ENCODE measurements at regions not wholly inside any gene's neighbourhood (a gene's known extent, or its start where the extent isn't known, plus 50 kb on each side); places are given as distances from the start of the nearest gene placed in this dataset.

DNA sequence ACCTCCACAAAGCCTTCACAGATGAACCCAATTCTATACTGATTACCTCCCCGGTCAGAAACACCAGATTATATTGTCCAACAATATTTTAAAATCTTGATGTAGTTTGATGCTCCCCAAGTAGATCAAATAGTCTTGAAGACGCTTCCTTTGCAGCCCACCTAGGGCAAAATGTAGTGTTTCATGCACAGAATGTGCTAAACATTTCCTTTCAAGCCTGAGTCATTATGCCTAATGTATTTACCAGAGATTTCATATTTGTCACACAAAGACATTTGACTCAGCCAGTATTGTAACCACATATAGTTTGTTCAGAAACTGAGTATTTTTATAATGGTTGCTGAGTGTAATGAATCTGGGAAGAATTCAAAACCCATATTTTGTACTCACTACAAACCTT lies 1396.8 kb downstream of the LRRC4C start:
- DNase-seq: no peak

DNA sequence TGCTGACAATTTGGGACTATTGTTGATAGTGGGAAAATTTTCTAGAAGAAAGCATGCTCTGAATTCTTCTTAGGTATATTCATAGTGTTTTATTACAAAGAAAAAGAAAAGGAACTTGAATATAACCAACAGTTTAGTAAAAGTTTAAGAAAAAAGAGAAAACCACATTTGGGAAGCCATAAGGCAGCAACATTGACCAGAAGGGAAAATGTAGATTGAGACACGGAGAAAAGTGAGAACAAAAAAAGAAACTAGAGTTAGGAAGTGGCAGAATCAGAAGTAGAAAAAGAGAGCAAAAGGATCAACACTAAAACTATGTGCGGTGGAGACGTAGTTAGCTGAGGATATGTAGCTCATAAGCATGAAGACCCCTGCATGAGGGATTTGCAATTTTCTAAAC lies 1398.2 kb downstream of the LRRC4C start:
- DNase-seq: no peak

DNA sequence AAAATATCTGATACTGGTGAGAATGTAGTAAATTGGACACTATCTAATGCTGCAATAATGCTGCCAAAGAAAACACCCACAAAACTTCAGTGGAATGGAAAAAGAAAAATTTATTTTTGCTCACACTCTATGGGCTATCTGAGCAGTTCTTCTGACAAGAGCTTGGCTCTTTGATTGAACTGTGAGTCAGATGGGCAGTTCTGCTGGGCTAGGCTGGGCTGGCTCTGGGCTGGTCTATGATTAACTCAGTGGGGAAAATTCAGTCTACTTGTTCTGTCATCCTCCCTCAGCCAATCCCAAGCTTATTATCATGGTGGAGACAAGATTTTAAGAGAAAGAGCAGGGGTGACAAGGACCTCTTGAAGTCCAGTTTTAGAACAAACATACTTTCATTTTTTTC lies 1404.8 kb downstream of the LRRC4C start:
- DNase-seq: no peak

DNA sequence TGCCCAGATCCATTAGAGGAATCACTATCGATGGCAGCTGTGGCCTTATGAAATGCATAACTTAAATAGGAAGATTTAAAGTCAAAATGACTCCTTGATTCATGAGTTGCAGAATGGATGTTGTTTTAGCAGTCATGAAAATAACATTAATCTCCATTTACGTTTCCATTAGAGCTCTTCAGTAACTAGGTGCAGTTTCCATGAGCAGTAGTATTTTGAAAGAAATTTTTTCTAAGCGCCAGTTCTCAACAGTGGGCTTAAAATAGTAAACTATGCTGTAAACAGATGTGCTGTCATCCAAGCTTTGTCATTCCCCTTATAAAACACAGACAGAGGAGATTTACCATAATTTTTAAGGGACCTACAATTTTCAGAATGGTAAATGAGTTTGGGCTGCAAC lies 1414.1 kb downstream of the LRRC4C start:
- DNase-seq: no peak

DNA sequence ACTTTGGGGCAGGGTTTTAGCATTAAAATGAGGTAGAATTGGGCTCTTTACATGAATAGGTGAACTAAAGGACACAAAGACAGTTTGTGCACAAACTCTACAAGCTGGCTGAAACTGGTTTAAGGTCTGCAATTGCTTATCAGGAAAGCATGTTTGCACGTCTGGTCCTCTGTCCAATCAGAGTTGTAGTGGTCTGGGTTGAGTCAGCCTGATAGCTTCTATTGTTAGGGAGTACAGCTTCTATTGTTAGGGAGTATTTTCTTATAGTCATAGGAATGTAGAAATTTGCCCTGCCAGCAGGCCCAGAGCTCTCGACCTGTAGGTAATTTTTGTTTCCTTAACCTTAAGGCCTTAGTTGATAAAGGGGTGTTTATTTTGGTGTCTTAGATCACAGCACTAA lies 1422.4 kb downstream of the LRRC4C start:
- no peak for DNase-seq

DNA sequence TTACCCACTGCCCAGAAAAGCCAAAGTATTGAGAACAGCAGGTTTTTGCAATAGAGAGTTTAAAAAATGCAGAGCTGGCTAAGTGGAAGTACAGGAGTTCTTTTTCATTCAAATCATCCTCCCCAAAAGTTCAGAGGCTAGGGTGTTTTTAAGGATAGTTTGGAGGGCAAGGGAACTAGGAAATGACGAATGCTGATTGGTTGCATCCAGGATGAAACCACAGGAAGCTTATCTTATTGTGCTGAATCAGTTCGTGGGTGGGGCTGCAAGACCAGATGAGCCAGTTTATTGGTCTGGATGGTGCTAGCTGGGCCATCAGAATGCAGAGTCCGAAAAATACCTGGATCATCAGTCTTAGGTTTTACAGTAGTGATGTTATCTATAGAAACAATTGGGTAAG lies 1427.1 kb downstream of the LRRC4C start:
- DNase-seq: no peak

DNA sequence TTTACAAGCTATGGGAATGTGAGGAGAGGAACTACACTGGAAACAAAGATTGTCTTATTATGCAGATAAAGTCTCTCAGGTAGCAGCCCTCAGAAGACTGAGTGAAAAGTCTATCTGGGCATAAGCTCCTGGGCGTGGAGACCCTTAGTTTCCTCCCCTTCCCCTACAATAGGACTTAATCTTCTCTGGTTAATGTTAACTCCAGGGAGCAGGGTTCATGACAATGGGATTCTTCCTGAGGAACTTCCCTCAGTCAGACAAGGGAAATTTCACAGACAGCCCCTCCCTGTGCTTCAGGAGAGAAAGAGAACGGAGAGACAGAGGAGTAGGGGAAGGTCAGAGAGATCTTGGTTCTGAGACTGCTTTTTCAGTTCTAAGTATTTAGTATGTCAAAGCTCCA lies 1428.6 kb downstream of the LRRC4C start:
- no peak for DNase-seq

DNA sequence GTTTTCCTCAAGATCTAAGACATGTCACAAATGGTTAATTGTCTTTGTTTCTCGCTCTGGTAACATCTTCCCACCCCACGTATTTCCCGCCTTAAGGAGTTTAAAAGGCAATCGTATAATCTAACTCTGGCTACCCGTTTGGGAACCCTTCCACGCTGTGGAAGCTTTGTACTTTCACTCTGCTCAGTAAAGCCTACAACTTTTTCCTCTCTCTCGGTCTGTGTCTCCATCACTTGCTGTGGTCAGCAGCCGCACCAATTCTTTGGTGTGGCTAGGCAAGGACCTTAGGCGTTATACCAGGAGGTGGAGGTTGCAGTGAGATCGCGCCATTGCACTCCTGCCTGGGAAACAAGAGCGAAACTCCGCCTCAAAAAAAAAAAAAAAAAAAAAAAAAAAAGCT lies 1430.1 kb downstream of the LRRC4C start:
- DNase-seq: peak; percentile 29

DNA sequence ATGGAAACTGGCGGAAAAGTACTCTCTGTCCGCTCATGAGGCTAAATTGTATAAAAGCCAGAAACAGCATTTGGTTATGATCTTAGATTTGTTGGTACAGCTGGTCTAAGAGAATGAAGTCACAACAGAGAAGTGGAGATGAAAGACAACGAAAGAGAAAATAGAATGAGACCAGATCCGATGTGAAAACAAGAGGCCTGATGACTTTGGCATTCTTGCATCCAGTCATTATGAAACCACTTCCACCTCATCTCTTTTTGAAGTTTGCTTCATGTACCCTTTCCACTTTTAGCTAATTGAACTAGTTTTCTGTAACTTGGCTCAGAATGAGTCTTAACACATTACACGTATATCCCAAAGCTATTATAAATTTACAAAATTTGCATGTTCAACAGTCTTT lies 1431.7 kb downstream of the LRRC4C start:
- DNase-seq: no peak

DNA sequence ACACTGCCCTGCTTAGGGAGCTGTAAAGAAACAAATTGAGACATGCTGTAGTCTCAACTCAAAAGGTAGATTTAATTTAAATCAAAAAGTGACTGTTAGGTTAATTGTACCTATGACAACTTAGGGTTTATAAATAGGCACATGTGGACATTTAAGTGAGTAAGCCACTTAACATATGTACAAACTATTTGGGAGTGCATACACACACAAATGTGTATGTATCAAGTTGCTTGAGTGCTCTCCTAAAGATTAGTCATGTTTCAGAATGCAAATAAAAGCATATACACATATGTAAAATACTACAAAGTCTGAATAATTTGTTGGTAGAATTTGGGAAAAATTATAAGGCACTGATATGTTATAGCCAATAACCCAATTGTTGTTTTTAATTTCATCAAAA lies 1435.7 kb downstream of the LRRC4C start:
- no peak for DNase-seq

DNA sequence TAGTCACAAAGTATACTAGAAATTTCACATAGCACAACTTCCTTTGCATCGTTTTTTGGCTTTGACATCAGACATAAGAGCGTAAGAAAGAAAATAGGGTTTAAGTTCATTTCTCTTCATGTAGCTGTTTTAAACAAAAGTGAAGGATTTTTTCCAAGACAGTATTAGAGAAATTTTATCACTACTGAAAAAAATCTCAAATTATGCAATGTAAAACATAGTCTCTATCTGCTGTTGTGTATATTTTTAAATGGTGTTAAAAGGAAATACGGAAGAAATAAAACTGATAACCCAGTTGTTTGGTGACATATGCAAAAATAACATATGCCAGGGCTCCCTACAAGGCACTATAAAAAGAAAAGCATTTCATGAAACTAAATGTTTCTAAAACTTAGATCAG lies 1449.4 kb downstream of the LRRC4C start:
- no peak for DNase-seq

DNA sequence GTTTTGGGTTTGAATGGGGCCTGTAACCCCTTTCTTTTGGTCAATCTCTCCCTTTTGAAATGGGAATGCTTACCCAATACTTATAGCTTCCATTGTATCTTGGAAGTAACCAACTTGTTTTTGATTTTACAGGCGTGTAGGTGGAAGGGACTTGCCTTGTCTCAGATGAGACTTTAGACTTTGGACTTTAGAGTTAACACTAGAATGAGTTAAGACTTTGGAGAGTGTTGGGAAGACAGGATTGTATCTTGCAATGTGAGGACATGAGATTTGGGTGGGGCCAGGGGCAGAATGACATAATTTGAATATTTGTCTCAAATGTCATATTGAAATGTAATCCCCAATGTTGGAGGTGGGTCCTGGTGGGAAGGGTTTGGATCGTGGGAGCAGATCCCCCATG lies 1466.9 kb downstream of the LRRC4C start:
- no peak for DNase-seq

DNA sequence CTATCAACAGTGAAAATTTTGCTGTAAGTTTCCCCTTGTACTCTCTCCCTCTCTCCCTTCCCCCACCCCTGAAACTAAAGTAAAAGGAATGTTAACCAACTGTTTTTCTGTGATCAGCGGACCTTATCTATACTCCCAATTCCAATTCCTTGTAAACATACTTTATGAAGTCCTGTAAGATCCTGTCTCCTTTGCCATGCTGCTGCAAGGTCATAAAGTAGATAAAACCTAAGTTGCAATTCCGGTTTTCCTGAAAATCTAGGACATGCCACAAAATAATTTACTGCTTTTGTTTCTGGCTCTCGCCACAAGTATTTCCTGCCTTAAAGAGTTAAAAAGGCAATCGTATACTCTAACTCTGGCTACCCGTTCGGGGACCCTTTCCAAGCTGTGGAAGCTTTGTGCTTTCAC lies 1469.0 kb downstream of the LRRC4C start:
- DNase-seq: no peak

DNA sequence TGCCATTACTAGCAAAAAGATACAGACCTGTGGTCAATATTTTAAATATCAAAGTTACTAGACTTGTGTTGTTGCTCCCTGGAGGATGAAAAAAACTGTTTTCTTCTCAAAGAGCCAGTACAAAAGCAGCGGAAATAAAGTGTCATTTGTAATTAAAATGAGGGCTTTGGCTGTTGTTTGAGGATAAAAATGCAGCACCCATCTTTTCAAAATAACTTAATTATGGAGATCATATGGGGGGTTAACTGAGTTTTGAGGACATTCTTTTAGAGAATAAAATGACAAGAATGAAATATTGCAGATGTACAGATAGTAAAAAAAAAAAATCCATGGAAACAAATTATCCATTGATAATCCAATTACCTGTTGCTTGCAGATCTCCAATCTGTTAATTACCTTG lies 1484.4 kb downstream of the LRRC4C start:
- DNase-seq: no peak

DNA sequence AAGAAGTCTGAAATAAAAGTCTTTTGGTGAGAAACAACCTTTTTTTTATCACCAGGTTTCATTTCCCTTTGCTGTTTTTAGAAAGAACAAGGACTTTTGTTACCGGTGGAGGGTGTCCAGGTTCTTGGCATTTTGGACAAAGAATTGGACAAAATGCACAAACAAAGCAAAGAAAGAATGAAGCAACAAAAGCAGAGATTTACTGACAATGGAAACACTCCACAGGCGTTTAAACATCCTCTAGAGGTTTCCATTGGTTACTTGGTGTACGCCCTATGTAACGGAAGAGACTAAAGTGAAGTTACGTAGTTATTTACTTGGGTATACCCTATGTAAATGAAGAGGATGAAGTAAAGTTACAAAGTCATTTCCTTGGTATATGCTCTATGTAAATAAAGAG lies 1487.0 kb downstream of the LRRC4C start:
- DNase-seq: no peak

DNA sequence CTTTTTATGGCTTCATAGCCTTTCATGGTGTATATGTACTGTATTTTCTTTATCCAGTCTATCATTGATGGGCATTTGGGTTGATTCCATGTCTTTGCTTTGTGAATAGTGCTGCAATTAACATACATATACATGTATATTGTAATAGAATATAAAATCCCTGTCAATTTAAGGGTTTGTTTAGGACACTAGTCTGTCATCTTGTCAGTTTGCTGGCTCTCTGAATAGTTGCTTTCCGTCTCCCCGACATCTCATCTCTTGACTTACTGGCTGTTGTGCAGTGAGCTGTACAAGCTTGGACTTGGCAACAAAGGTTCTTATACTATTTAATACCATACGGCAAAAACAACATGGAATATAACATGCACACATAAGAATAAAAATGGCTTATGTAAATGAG lies 1487.5 kb downstream of the LRRC4C start:
- no peak for DNase-seq

DNA sequence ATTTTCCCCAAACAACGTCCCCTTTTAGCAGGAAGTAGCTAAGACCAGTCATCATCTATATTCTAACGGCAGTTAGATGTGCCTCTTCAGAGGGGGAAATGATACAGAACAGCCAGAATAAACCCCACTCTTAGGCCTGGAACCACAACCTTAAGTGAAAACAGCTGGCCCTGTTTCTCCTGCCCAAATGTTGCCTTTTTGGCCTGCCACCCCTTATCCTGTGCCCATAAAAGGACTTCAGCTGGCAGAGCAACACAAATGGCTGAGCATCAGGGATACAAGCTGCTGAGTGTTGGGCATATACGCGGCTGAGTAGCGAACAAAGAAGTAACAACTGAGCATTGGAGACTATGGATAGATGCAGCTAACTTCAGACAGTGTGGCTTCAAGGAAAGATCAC lies 1491.4 kb downstream of the LRRC4C start:
- no peak for DNase-seq

DNA sequence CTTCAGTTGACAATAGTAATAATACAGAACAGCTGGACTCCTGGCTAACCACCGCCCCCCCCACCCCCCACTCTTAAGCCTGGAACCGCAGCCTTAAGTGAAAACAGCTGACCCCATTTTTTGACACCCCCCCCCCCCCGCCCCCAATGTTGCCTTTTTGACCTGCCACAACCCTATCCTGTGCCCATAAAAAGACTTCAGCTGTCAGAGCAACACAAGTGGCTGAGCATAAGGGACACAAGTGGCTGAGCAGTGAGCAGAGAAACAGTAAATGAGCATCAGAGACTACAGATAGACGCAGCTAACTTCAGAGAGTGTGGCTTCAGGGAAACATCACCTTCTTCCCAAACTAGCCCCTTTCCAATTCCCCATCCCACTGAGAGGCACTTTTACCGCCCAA lies 1493.8 kb downstream of the LRRC4C start:
- no peak for DNase-seq

DNA sequence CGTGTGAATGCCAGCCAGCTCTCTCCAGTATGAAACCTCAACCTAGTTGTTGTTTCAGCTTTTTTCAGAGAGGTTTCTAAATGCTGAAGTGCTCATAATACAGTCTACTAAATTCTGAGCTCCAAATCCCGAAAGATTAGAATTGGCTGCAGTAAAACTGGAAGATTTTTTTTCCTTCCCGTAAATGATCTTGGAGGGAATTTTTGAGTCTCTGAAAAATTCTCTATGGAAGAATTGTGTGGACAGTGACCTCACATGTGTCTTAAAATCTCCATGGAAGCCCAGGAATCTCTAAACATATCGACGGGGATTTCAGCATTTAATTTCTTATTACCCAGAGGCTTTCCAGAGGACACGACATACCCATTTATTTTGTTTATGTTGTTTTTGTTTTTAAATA lies 1499.2 kb downstream of the LRRC4C start:
- DNase-seq: no peak

DNA sequence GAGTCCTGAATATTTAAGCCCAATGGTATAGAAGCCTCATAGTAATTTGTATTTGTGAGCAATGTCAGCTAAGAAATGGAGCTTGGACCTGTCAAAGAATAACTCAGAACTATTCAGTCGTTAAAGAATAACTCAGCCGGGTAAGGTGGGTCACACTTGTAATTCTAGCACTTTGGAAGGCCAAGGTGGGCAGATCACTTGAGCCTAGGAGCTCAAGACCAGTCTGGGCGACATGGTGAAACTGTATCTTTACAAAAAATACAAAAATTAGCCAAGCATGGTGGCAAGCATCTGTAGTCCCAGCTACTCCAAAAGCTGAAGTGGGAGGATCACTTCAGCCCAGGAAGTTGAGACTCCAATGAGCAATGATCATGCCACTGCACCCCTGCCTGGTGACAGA lies 1526.5 kb downstream of the LRRC4C start:
- DNase-seq: no peak

DNA sequence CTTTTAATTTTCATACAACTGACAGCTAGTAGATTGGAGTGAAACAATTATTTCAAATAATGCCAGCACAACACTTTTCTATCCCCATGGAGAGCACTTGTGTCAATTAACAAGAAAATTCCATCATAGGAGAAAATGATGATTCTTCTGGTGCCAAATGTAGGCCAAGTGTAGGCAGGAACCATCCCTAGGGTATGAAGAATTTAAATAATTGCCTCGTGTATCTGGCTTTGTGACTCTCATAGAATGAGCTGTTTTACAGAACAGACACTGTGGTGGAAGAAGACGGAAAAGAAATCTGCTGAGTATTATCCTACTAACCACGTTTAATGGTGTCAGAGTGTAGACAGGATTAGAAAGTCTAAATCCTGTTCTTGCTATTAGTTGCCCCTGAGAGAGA lies 1542.2 kb downstream of the LRRC4C start:
- no peak for DNase-seq

DNA sequence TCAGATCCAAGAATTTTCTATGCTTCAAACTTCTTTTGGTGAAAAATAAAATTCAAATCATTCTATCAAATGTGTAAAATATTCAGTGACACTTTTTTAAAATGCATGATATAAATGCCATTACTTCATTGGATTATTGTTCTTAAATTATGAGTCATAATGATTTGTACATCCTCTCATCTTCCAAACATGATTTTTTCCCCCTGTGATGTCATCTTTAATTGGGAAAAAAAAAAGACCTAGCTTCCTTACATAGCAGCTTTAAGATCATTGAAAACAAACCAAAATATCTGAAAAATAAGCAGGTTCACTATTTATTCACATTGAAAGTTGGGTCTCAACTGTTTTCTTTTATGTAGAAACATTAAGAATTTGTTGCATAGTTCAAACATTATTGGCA lies 1549.4 kb downstream of the LRRC4C start:
- no peak for DNase-seq

DNA sequence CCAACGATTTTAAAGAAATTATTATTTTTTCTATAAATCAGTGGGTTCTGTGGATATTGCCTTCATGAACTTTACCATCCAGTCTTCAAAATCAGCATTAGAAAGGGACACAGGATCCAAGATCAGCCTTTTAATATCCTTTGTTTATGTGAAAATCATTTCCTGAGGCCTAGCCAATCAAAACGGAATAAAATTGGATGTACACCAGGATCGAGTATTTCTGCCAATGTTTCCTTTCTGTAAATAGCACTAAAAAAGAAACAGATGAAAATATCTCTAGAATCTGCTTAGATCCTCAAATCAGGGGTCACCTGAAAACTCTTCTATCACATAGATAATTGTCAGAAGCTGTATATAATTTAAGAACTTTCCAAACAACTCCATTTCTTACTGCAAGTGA lies 1598.5 kb downstream of the LRRC4C start:
- no peak for DNase-seq

DNA sequence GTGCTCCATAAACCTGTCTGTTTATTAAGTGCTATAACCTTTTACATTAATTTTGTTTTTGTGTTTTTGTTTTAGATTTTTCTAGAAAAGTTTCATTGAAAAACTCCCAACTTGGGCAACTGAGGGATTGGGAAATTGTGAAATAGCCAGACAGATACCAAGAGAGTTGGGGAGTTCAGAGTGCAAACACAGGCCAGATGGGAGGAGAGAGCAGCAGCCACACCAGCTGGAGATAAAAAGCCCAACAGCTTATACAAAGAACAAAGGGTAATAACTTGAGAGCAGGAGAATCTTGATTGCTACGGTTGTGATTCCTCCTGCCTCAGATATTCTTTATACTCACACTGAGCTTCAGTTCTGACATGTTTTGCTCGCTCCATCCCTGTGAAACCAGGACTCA lies 1642.2 kb downstream of the LRRC4C start:
- DNase-seq: no peak

DNA sequence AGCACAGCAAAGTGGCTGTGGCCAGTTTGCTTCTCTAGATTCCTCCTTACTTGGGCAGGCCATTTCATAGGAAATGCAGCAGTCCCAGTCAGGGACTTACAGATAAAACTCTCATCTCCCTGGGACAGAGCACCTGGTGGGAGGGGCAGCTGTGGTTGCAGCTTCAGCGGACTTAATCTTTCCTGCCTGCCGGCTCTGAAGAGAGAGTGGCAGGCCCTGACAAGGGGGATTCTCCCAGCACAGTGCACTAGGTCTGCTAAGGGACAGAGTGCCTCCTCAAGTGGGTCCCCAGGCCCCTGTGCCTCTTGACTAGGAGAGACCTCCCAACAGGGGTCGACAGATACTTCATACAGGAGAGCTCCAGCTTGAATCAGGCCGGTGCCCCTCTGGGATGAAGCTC lies 1649.1 kb downstream of the LRRC4C start:
- DNase-seq: no peak

DNA sequence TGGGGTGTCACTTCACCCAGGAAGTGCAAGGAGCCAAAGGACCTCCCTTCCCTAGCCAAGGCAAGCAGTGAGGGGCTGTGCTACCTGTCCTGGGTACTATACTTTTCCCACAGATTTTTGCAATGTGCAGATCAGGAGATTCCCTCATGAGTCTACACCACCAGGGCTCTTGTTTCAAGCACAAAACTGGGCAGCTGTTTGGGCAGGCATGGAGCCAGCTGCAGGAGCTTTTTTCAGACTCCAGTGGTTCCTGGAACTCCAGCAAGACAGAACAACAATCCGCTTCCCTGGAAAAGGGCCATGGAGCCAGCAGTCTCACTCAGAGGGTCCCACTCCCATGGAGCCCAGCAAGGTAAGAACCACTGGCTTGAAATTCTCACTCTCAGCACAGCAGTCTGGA lies 1649.6 kb downstream of the LRRC4C start:
- DNase-seq: no peak

DNA sequence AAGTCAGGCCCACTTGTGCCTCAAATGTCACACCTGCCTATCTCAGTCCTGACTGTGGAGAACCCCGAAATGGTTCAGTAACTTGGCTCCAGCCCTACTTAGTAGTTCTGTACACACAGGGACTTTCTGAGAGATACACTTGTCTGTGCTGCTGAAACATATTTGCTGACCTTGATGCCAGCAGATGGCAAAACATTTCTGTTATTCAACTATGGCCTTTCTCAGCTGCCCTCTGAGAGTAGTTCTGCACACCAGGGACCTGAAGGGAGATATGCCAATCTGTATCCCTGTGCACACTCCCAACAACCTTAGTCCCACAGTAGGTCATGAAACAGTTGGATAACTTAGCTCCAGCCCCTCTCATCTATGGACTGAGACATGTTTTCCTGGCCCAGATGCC lies 1651.5 kb downstream of the LRRC4C start:
- no peak for DNase-seq
